GM23338 (cell line): ENCODE measurements at regions not wholly inside any gene's neighbourhood (a gene's known extent, or its start where the extent isn't known, plus 50 kb on each side); places are given as distances from the start of the nearest gene placed in this dataset.

Source experiments
- ATAC-seq: fragments of 200-7000 bp; cut with Tn5 transposase; 3 replicates; pipeline ENCODE4 v1.9.1; 2020
- DNase-seq: peaks from one replicate; pipeline ENCODE4 v3.0.0-alpha.2; 2015; ENCODE audit warnings: low spot score
- H2AFZ ChIP-seq: fragments of 200-600 bp; sonication (generic); 2 replicates; pipeline ENCODE4 v1.8.0; 2016; ENCODE audit warnings: antibody characterized with exemption, mild to moderate bottlenecking, moderate library complexity
- H3F3A ChIP-seq: fragments of 200-600 bp; sonication (generic); replicated peaks from 2 replicates; pipeline ENCODE4 v1.8.0; 2017; ENCODE audit warnings: antibody characterized with exemption, mixed run types, low read depth
- H3K27ac ChIP-seq: fragments of 200-600 bp; sonication (generic); 2 replicates; pipeline ENCODE4 v1.6.1; 2016; ENCODE audit warnings: low read depth
- H3K27me3 ChIP-seq: fragments of 200-600 bp; sonication (generic); 2 replicates; pipeline ENCODE4 v1.8.0; 2016; ENCODE audit warnings: mild to moderate bottlenecking, mixed run types, moderate library complexity; ENCODE audit not compliant: insufficient read depth
- H3K36me3 ChIP-seq: fragments of 200-600 bp; sonication (generic); 2 replicates; pipeline ENCODE4 v1.8.0; 2016; ENCODE audit warnings: mild to moderate bottlenecking; ENCODE audit not compliant: insufficient read depth
- H3K4me1 ChIP-seq: fragments of 200-600 bp; sonication (generic); 2 replicates; pipeline ENCODE4 v1.8.0; 2016; ENCODE audit warnings: mild to moderate bottlenecking, moderate library complexity; ENCODE audit not compliant: insufficient read depth
- H3K4me2 ChIP-seq: fragments of 200-600 bp; sonication (generic); 2 replicates; pipeline ENCODE4 v1.7.1; 2017; ENCODE audit warnings: mixed run types
- H3K4me3 ChIP-seq: fragments of 200-600 bp; sonication (generic); 2 replicates; pipeline ENCODE4 v1.6.1; 2016; ENCODE audit warnings: mixed run types
- H3K79me2 ChIP-seq: fragments of 200-600 bp; sonication (generic); replicated peaks from 2 replicates; pipeline ENCODE4 v1.8.0; 2017; ENCODE audit warnings: mild to moderate bottlenecking; ENCODE audit not compliant: insufficient read depth
- H3K9me2 ChIP-seq: fragments of 200-600 bp; sonication (generic); 2 replicates; pipeline ENCODE4 v1.8.0; 2017; ENCODE audit not compliant: insufficient read depth
- H4K20me1 ChIP-seq: fragments of 200-600 bp; sonication (generic); replicated peaks from 2 replicates; pipeline ENCODE4 v1.8.0; 2017; ENCODE audit warnings: mild to moderate bottlenecking; ENCODE audit not compliant: insufficient read depth
- H3K27ac Mint-ChIP-seq: 2 replicates; pipeline ENCODE4 v1.8.0; 2020; ENCODE audit warnings: inconsistent platforms, mild to moderate bottlenecking, moderate library complexity, mixed read lengths
- H3K27me3 Mint-ChIP-seq: 3 replicates; pipeline ENCODE4 v1.8.0; 2022; ENCODE audit warnings: low read depth, mild to moderate bottlenecking, moderate library complexity, mixed read lengths, inconsistent platforms; ENCODE audit not compliant: insufficient read depth, poor library complexity
- H3K36me3 Mint-ChIP-seq: 3 replicates; pipeline ENCODE4 v1.8.0; 2021; ENCODE audit warnings: low read depth, mild to moderate bottlenecking, inconsistent platforms, moderate library complexity, mixed read lengths
- H3K4me1 Mint-ChIP-seq: 3 replicates; pipeline ENCODE4 v1.8.0; 2020; ENCODE audit warnings: mild to moderate bottlenecking, inconsistent platforms, mixed read lengths
- H3K4me3 Mint-ChIP-seq: 3 replicates; pipeline ENCODE4 v1.8.0; 2021; ENCODE audit warnings: moderate library complexity, mild to moderate bottlenecking, inconsistent platforms, mixed read lengths
- H3K9me3 Mint-ChIP-seq: 3 replicates; pipeline ENCODE4 v1.8.0; 2020; ENCODE audit warnings: moderate library complexity, mild to moderate bottlenecking, inconsistent platforms, mixed read lengths
- CREB1 ChIP-seq: fragments of 250-450 bp; sonication (Bioruptor Pico); IDR thresholded peaks from 2 replicates; pipeline ENCODE4 v1.5.0; 2020; ENCODE audit warnings: low read depth, mild to moderate bottlenecking, moderate library complexity
- EZH2 ChIP-seq: fragments of 200-600 bp; sonication (generic); IDR thresholded peaks from one replicate; pipeline ENCODE4 v1.8.0; 2017; ENCODE audit warnings: antibody characterized with exemption, mild to moderate bottlenecking, low read depth; ENCODE audit not compliant: unreplicated experiment
- EZH2phosphoT487 ChIP-seq: fragments of 200-600 bp; sonication (generic); IDR thresholded peaks from one replicate; pipeline ENCODE4 v1.8.1; 2018; ENCODE audit warnings: antibody characterized with exemption; ENCODE audit not compliant: unreplicated experiment
- JUNB ChIP-seq: IDR thresholded peaks from one replicate; pipeline ENCODE4 v1.6.1; 2016; ENCODE audit warnings: antibody characterized with exemption; ENCODE audit not compliant: unreplicated experiment
- NANOG ChIP-seq: IDR thresholded peaks from 2 replicates; pipeline ENCODE4 v1.6.1; 2016; ENCODE audit warnings: antibody characterized with exemption, borderline replicate concordance
- POLR2AphosphoS5 ChIP-seq: IDR thresholded peaks from 2 replicates; pipeline ENCODE4 v1.6.1; 2016; ENCODE audit warnings: antibody characterized with exemption, low read depth
- REST ChIP-seq: IDR thresholded peaks from one replicate; pipeline ENCODE4 v1.6.1; 2018; ENCODE audit warnings: antibody characterized with exemption; ENCODE audit not compliant: unreplicated experiment
- STAT1 ChIP-seq: IDR thresholded peaks from one replicate; pipeline ENCODE4 v1.6.1; 2016; ENCODE audit warnings: antibody characterized with exemption; ENCODE audit not compliant: unreplicated experiment
- ZNF114 ChIP-seq: fragments of 250-450 bp; sonication (Bioruptor Pico); IDR thresholded peaks from 2 replicates; pipeline ENCODE4 v1.5.0; 2020; ENCODE audit warnings: mild to moderate bottlenecking, moderate library complexity
- ZNF331 ChIP-seq: fragments of 250-450 bp; sonication (Bioruptor Pico); IDR thresholded peaks from 2 replicates; pipeline ENCODE4 v1.5.0; 2020; ENCODE audit warnings: low read depth, mild to moderate bottlenecking, moderate library complexity
- TF ChIP-seq, protein P1 (sequence below), 2 experiments: fragments of 200-600 bp in 1 of 2; sonication (generic) in 1 of 2; conservative IDR thresholded peaks; 2 replicates each; pipeline versions ENCODE4 v1.5.1 to v1.6.1; 2016 to 2017; ENCODE audit warnings: antibody characterized with exemption in 2 of 2, low read depth in 2 of 2, mild to moderate bottlenecking in 2 of 2, moderate library complexity in 1 of 2
- TF ChIP-seq, protein P2 (sequence below): fragments of 250-450 bp; sonication (Bioruptor Pico); IDR thresholded peaks from 2 replicates; pipeline ENCODE4 v1.5.0; 2020; ENCODE audit warnings: mild to moderate bottlenecking, moderate library complexity
- TF ChIP-seq, protein P3 (sequence below): IDR thresholded peaks from 2 replicates; pipeline ENCODE4 v1.6.1; 2016; ENCODE audit warnings: antibody characterized with exemption

- Mint-ChIP-seq H3K27me3 (peaks cover 2% of the 10 kb centered on the region), H3K4me1 (no peaks in the 10 kb centered on the region; the same call in 2 of the 3 replicates), H3K27ac (no peak overlapping the region), H3K36me3 (no peaks in the 10 kb centered on the region), H3K9me3 (no peaks in the 10 kb centered on the region), H3K4me3 (no peak overlapping the region)
- no peaks in the 10 kb centered on the region; the same call in 1 of the 2 replicates for H3K9me2 ChIP-seq
- H2AFZ ChIP-seq = no peak overlapping the region
- no peaks in the 10 kb centered on the region for H3K36me3 ChIP-seq
- H3K79me2 ChIP-seq = no peaks in the 10 kb centered on the region
- H3K27ac ChIP-seq = no peak overlapping the region
- H3K4me2 ChIP-seq = no peak overlapping the region
- H4K20me1 ChIP-seq = no peaks in the 10 kb centered on the region
- ATAC-seq = no peak
- no peak for TF ChIP-seq ZNF331 (CRISPR knock-in tag)
- no peak for TF ChIP-seq EZH2
- TF ChIP-seq, protein P1, sequence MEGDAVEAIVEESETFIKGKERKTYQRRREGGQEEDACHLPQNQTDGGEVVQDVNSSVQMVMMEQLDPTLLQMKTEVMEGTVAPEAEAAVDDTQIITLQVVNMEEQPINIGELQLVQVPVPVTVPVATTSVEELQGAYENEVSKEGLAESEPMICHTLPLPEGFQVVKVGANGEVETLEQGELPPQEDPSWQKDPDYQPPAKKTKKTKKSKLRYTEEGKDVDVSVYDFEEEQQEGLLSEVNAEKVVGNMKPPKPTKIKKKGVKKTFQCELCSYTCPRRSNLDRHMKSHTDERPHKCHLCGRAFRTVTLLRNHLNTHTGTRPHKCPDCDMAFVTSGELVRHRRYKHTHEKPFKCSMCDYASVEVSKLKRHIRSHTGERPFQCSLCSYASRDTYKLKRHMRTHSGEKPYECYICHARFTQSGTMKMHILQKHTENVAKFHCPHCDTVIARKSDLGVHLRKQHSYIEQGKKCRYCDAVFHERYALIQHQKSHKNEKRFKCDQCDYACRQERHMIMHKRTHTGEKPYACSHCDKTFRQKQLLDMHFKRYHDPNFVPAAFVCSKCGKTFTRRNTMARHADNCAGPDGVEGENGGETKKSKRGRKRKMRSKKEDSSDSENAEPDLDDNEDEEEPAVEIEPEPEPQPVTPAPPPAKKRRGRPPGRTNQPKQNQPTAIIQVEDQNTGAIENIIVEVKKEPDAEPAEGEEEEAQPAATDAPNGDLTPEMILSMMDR (conservative IDR thresholded peaks at IDR 0.05; ENCODE audit: low read depth in 2 of 2) = no peak
- TF ChIP-seq CREB1 (CRISPR knock-in tag) = no peak
- TF ChIP-seq REST = no peak
- TF ChIP-seq ZNF114 (CRISPR knock-in tag) = no peak
- TF ChIP-seq, protein P2, sequence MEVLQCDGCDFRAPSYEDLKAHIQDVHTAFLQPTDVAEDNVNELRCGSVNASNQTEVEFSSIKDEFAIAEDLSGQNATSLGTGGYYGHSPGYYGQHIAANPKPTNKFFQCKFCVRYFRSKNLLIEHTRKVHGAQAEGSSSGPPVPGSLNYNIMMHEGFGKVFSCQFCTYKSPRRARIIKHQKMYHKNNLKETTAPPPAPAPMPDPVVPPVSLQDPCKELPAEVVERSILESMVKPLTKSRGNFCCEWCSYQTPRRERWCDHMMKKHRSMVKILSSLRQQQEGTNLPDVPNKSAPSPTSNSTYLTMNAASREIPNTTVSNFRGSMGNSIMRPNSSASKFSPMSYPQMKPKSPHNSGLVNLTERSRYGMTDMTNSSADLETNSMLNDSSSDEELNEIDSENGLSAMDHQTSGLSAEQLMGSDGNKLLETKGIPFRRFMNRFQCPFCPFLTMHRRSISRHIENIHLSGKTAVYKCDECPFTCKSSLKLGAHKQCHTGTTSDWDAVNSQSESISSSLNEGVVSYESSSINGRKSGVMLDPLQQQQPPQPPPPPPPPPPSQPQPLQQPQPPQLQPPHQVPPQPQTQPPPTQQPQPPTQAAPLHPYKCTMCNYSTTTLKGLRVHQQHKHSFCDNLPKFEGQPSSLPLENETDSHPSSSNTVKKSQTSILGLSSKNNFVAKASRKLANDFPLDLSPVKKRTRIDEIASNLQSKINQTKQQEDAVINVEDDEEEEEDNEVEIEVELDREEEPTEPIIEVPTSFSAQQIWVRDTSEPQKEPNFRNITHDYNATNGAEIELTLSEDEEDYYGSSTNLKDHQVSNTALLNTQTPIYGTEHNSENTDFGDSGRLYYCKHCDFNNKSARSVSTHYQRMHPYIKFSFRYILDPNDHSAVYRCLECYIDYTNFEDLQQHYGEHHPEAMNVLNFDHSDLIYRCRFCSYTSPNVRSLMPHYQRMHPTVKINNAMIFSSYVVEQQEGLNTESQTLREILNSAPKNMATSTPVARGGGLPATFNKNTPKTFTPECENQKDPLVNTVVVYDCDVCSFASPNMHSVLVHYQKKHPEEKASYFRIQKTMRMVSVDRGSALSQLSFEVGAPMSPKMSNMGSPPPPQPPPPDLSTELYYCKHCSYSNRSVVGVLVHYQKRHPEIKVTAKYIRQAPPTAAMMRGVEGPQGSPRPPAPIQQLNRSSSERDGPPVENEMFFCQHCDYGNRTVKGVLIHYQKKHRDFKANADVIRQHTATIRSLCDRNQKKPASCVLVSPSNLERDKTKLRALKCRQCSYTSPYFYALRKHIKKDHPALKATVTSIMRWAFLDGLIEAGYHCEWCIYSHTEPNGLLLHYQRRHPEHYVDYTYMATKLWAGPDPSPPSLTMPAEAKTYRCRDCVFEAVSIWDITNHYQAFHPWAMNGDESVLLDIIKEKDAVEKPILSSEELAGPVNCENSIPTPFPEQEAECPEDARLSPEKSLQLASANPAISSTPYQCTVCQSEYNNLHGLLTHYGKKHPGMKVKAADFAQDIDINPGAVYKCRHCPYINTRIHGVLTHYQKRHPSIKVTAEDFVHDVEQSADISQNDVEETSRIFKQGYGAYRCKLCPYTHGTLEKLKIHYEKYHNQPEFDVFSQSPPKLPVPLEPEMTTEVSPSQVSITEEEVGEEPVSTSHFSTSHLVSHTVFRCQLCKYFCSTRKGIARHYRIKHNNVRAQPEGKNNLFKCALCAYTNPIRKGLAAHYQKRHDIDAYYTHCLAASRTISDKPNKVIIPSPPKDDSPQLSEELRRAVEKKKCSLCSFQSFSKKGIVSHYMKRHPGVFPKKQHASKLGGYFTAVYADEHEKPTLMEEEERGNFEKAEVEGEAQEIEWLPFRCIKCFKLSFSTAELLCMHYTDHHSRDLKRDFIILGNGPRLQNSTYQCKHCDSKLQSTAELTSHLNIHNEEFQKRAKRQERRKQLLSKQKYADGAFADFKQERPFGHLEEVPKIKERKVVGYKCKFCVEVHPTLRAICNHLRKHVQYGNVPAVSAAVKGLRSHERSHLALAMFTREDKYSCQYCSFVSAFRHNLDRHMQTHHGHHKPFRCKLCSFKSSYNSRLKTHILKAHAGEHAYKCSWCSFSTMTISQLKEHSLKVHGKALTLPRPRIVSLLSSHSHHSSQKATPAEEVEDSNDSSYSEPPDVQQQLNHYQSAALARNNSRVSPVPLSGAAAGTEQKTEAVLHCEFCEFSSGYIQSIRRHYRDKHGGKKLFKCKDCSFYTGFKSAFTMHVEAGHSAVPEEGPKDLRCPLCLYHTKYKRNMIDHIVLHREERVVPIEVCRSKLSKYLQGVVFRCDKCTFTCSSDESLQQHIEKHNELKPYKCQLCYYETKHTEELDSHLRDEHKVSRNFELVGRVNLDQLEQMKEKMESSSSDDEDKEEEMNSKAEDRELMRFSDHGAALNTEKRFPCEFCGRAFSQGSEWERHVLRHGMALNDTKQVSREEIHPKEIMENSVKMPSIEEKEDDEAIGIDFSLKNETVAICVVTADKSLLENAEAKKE (CRISPR knock-in tag) = no peak
- no peak for TF ChIP-seq STAT1
- no peak for TF ChIP-seq EZH2phosphoT487
- TF ChIP-seq, protein P3, sequence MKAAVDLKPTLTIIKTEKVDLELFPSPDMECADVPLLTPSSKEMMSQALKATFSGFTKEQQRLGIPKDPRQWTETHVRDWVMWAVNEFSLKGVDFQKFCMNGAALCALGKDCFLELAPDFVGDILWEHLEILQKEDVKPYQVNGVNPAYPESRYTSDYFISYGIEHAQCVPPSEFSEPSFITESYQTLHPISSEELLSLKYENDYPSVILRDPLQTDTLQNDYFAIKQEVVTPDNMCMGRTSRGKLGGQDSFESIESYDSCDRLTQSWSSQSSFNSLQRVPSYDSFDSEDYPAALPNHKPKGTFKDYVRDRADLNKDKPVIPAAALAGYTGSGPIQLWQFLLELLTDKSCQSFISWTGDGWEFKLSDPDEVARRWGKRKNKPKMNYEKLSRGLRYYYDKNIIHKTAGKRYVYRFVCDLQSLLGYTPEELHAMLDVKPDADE = no peak
- no peak for TF ChIP-seq NANOG
- no peak for TF ChIP-seq POLR2AphosphoS5
- no peak for TF ChIP-seq JUNB
- DNase-seq = no peak
- no peak overlapping the region for H3K4me3 ChIP-seq
- H3F3A ChIP-seq = no peaks in the 10 kb centered on the region
- H3K4me1 ChIP-seq = no peaks in the 10 kb centered on the region
- no peaks in the 10 kb centered on the region for H3K27me3 ChIP-seq
Measured at GRCh38 chr4:181849472-181849871, 393.7 kb upstream of the TENM3 start.
